ENCODE measurements at regions not wholly inside any gene's neighbourhood (a gene's known extent, or its start where the extent isn't known, plus 50 kb on each side); places are given as distances from the start of the nearest gene placed in this dataset.

DNA sequence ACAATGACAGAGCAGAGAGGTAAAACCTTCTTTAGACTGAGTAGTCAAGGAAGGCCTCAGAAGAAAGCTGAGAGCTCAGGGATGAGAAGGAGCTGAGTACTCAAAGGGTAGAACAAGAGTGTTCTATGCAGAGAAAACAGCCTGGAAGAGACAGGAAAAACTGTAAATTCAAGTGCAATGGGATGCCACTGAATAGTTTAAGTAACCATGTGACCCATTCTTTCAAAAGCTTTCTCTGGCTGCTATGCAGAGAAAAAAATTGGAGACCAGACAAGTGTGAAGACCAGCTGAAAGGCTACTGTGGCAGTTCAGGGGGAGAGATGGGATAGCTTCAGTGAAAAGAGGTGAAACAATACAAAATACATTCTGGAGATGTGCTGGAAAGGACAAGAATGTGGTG lies 61.3 kb upstream of the RNF38 start:
- no peak for DNase-seq (ENCODE audit: low read depth)

DNA sequence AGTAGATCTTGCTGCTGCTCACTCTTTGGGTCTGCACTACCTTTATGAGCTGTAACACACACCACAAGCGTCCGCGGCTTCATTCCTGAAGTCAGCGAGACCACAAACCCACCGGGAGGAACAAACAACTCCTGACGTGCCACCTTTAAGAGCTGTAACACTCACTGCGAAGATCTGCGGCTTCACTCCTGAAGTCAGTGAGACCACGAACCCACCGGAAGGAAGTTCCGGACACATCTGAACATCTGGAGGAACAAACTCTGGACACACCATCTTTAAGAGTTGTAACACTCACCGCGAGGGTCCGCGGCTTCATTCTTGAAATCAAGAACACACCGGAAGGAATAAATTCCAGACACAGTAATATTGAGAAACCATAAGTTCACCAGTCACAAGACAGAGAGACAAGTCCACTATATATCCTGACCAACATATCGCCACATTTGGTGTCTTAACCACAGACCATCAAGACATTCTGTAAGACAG lies 58.4 kb upstream of the RNF38 start:
- DNase-seq (ENCODE audit: low read depth) = peak; percentile 51

DNA sequence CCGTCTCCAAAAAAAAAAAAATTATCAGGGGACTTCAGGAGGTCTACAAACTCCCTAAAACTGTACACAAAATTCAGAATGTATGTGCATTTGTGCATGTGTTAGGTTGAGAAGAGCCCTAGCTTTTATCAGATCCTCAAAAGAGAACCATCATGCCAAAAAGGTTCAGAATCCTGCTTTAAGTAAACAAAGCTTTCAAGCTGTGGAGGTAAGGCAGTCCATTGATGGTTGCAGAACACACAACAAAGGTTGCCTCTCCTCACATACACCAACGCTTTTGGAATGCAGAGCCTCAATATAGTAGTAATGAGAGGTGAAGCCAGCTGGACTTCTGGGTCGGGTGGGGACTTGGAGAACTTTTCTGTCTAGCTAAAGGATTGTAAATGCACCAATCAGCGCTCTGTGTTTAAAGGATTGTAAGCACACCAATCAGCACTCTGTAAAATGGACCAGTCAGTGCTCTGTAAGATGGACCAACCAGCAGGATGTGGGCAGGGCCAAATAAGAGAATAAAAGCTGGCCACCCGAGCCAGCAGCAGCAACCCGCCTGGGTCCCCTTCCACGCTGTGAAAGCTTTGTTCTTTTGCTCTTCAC lies 57.9 kb upstream of the RNF38 start:
- DNase-seq (ENCODE audit: low read depth) = no peak

- DNase-seq (ENCODE audit: low read depth) = no peak
Observed at GRCh38 chr9:36456480-36457065, 56.5 kb upstream of the RNF38 start.

DNA sequence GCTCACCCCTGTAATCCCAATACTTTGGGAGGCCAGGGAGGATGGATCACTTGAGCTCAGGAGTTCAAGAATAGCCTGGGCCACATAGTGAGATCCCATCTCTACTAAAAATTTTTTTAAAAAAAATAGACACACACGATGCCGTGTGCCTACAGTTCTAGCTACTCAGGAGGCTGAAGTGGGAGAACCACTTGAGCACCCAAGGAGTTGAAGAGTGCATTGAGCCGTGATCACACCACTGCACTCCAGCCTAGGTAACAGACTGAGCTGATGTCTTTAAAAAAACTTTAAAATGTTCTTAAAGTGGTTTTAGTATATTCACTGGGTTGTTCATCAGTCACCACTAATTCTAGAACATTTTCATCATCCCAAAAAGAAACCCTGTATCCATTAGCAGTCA lies 51.9 kb upstream of the RNF38 start:
- DNase-seq (ENCODE audit: low read depth) = no peak

GRCh38 chr9:36450110-36450732 lies 50.2 kb upstream of the RNF38 start:
- DNase-seq (ENCODE audit: low read depth) = no peak

Measured in T-helper 22 cell (primary cell).